ENCODE measurements at regions not wholly inside any gene's neighbourhood (a gene's known extent, or its start where the extent isn't known, plus 50 kb on each side); places are given as distances from the start of the nearest gene placed in this dataset.

DNA sequence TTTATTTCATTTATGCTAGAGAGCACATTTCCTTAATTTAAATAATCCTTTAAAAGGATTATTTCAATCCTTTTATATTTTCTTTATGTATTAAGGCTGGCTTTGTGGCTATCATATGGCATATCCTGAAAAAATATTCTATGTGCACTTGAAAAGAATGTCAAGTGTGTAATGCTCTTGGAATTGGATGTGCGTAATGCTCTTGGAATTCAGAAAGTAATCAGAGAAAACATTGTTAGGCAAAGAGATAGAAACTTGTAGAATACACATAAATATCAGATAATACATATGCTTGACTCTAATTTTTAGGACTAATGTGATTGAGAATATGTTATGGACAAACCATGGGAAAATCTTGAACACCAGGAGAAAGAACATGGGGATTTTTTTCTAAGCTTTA, 197.5 kb upstream of the COL3A1 start:
- TF ChIP-seq, protein P1, sequence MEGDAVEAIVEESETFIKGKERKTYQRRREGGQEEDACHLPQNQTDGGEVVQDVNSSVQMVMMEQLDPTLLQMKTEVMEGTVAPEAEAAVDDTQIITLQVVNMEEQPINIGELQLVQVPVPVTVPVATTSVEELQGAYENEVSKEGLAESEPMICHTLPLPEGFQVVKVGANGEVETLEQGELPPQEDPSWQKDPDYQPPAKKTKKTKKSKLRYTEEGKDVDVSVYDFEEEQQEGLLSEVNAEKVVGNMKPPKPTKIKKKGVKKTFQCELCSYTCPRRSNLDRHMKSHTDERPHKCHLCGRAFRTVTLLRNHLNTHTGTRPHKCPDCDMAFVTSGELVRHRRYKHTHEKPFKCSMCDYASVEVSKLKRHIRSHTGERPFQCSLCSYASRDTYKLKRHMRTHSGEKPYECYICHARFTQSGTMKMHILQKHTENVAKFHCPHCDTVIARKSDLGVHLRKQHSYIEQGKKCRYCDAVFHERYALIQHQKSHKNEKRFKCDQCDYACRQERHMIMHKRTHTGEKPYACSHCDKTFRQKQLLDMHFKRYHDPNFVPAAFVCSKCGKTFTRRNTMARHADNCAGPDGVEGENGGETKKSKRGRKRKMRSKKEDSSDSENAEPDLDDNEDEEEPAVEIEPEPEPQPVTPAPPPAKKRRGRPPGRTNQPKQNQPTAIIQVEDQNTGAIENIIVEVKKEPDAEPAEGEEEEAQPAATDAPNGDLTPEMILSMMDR (IDR thresholded peaks at IDR 0.05): no peak
- TF ChIP-seq POLR2A (IDR thresholded peaks at IDR 0.05): no peak
